ENCODE measurements at regions not wholly inside any gene's neighbourhood (a gene's known extent, or its start where the extent isn't known, plus 50 kb on each side); places are given as distances from the start of the nearest gene placed in this dataset.

GRCh38 chr1:112312879-112313278, 83.1 kb upstream of the CTTNBP2NL start:
- H3K4me1 Mint-ChIP-seq (ENCODE audit: low read depth), result peaks cover 4% of the 10 kb centered on the region; the same call in 1 of the 2 replicates
- H3K27me3 Mint-ChIP-seq (ENCODE audit: insufficient read depth), result peaks cover 52% of the 10 kb centered on the region
- no peak for TF ChIP-seq CTCF (IDR thresholded peaks at IDR 0.05)
- H3K27ac Mint-ChIP-seq, result no peak overlapping the region
- no peak overlapping the region for H3K4me3 Mint-ChIP-seq
- H3K36me3 Mint-ChIP-seq (ENCODE audit: low read depth), result no peaks in the 10 kb centered on the region
- no peak for DNase-seq
- no peaks in the 10 kb centered on the region for H3K9me3 Mint-ChIP-seq

GRCh38 chr1:112316254-112316913, 79.6 kb upstream of the CTTNBP2NL start:
- DNase-seq, result no peak
- H3K27me3 Mint-ChIP-seq (ENCODE audit: insufficient read depth), result peaks cover 45% of the 10 kb centered on the region
- no peaks in the 10 kb centered on the region for H3K9me3 Mint-ChIP-seq
- TF ChIP-seq CTCF (IDR thresholded peaks at IDR 0.05), result no peak
- H3K36me3 Mint-ChIP-seq (ENCODE audit: low read depth), result no peaks in the 10 kb centered on the region
- H3K4me1 Mint-ChIP-seq (ENCODE audit: low read depth), result peaks cover 6% of the 10 kb centered on the region; the same call in 1 of the 2 replicates
- H3K4me3 Mint-ChIP-seq, result no peak overlapping the region
- H3K27ac Mint-ChIP-seq, result no peak overlapping the region

GRCh38 chr1:112317140-112317539, 78.9 kb upstream of the CTTNBP2NL start:
- peaks cover 6% of the 10 kb centered on the region; the same call in 1 of the 2 replicates for H3K4me1 Mint-ChIP-seq (ENCODE audit: low read depth)
- H3K36me3 Mint-ChIP-seq (ENCODE audit: low read depth), result no peaks in the 10 kb centered on the region
- no peak overlapping the region for H3K4me3 Mint-ChIP-seq
- no peak for TF ChIP-seq CTCF (IDR thresholded peaks at IDR 0.05)
- H3K27ac Mint-ChIP-seq, result no peak overlapping the region
- H3K9me3 Mint-ChIP-seq, result no peaks in the 10 kb centered on the region
- DNase-seq, result no peak
- H3K27me3 Mint-ChIP-seq (ENCODE audit: insufficient read depth), result peaks cover 46% of the 10 kb centered on the region

GRCh38 chr1:112317611-112318062, 78.4 kb upstream of the CTTNBP2NL start:
- Mint-ChIP-seq H3K9me3 (no peaks in the 10 kb centered on the region), H3K36me3 (ENCODE audit: low read depth) (no peaks in the 10 kb centered on the region), H3K27ac (no peak overlapping the region), H3K4me3 (no peak overlapping the region), H3K27me3 (ENCODE audit: insufficient read depth) (peaks cover 43% of the 10 kb centered on the region), H3K4me1 (ENCODE audit: low read depth) (peaks cover 6% of the 10 kb centered on the region; the same call in 1 of the 2 replicates)
- no peak for DNase-seq
- TF ChIP-seq CTCF (IDR thresholded peaks at IDR 0.05), result no peak

GRCh38 chr1:112318263-112318662, 77.8 kb upstream of the CTTNBP2NL start:
- H3K4me1 Mint-ChIP-seq (ENCODE audit: low read depth), result peaks cover 6% of the 10 kb centered on the region; the same call in 1 of the 2 replicates
- no peak overlapping the region for H3K27ac Mint-ChIP-seq
- DNase-seq, result no peak
- H3K27me3 Mint-ChIP-seq (ENCODE audit: insufficient read depth), result peaks cover 37% of the 10 kb centered on the region
- no peaks in the 10 kb centered on the region for H3K36me3 Mint-ChIP-seq (ENCODE audit: low read depth)
- no peaks in the 10 kb centered on the region for H3K9me3 Mint-ChIP-seq
- no peak for TF ChIP-seq CTCF (IDR thresholded peaks at IDR 0.05)
- H3K4me3 Mint-ChIP-seq, result no peak overlapping the region

All from HFFc6 (cell line).